GM19395 (cell line): ENCODE measurements at regions not wholly inside any gene's neighbourhood (a gene's known extent, or its start where the extent isn't known, plus 50 kb on each side); places are given as distances from the start of the nearest gene placed in this dataset.
"Not testable (repeated sequence)": the region's sequence is repeated elsewhere in the genome, so short reads cannot be mapped to it uniquely, and the experiment has no call there.

Experiments used
- ATAC-seq: cut with Tn5 transposase; IDR thresholded peaks from one replicate; pipeline ENCODE4 v1.9.1; 2021; ENCODE audit warnings: mild to moderate bottlenecking, moderate library complexity; ENCODE audit not compliant: unreplicated experiment

GRCh38 chr5:45893309-45893708, 197.1 kb upstream of the HCN1 start:
- ATAC-seq = no peak

GRCh38 chr5:45890441-45891080, 194.4 kb upstream of the HCN1 start:
- ATAC-seq = not testable (repeated sequence)

GRCh38 chr5:45862763-45863162, 166.6 kb upstream of the HCN1 start:
- no peak for ATAC-seq

- no peak for ATAC-seq
Measured at GRCh38 chr5:45847877-45848276, 151.7 kb upstream of the HCN1 start.

GRCh38 chr5:45826055-45826454, 129.9 kb upstream of the HCN1 start:
- ATAC-seq = no peak

GRCh38 chr5:45800331-45800730, 104.2 kb upstream of the HCN1 start:
- no peak for ATAC-seq

GRCh38 chr5:45799388-45799787, 103.2 kb upstream of the HCN1 start:
- no peak for ATAC-seq

GRCh38 chr5:45796959-45797553, 100.9 kb upstream of the HCN1 start:
- no peak for ATAC-seq

GRCh38 chr5:45795458-45795857, 99.3 kb upstream of the HCN1 start:
- no peak for ATAC-seq

- peak; percentile 75 for ATAC-seq
Measured at GRCh38 chr5:45793638-45794532, 97.7 kb upstream of the HCN1 start.

- no peak for ATAC-seq
Measured at GRCh38 chr5:45779874-45780671, 83.9 kb upstream of the HCN1 start.

- ATAC-seq = no peak
Measured at GRCh38 chr5:45774528-45774927, 78.3 kb upstream of the HCN1 start.

GRCh38 chr5:45772402-45772801, 76.2 kb upstream of the HCN1 start:
- ATAC-seq = no peak

- no peak for ATAC-seq
Measured at GRCh38 chr5:45765561-45765960, 69.4 kb upstream of the HCN1 start.

GRCh38 chr5:45750574-45750973, 54.4 kb upstream of the HCN1 start:
- ATAC-seq = no peak

- ATAC-seq = not testable (repeated sequence)
Measured at GRCh38 chr5:45748511-45748910, 52.3 kb upstream of the HCN1 start.
